ENCODE measurements at regions not wholly inside any gene's neighbourhood (a gene's known extent, or its start where the extent isn't known, plus 50 kb on each side); places are given as distances from the start of the nearest gene placed in this dataset.

- no peak for TF ChIP-seq EZH2 (IDR thresholded peaks at IDR 0.05; ENCODE audit: low read length, missing control alignments)
- TF ChIP-seq CTCF (conservative IDR thresholded peaks at IDR 0.05 in 1 of 2, IDR thresholded peaks at IDR 0.05 in 1 of 2; ENCODE audit: low read depth in 1 of 2, low read length in 2 of 2): no peak
Observed at GRCh38 chr10:33708561-33708960, 374.1 kb upstream of the NRP1 start.
